HCT116 (cell line): ENCODE measurements at regions not wholly inside any gene's neighbourhood (a gene's known extent, or its start where the extent isn't known, plus 50 kb on each side); places are given as distances from the start of the nearest gene placed in this dataset.

Experiments used
- CEBPB ChIP-seq: IDR thresholded peaks from 2 replicates; pipeline ENCODE4 v1.6.1; 2012; ENCODE audit warnings: low read depth
- EGR1 ChIP-seq: IDR thresholded peaks from 2 replicates; pipeline ENCODE4 v1.6.1; 2012; ENCODE audit warnings: low read depth
- EZH2 ChIP-seq: fragments of 200-600 bp; sonication (generic); IDR thresholded peaks from 2 replicates; pipeline ENCODE4 v1.6.1; 2017; ENCODE audit warnings: antibody characterized with exemption, mixed run types
- EZH2phosphoT487 ChIP-seq: fragments of 200-600 bp; IDR thresholded peaks from 2 replicates; pipeline ENCODE4 v1.6.1; 2018; ENCODE audit warnings: antibody characterized with exemption, borderline replicate concordance
- JUND ChIP-seq: IDR thresholded peaks from 2 replicates; pipeline ENCODE4 v1.6.1; 2012
- POLR2A ChIP-seq: IDR thresholded peaks from 2 replicates; pipeline ENCODE4 v1.7.0; 2011; ENCODE audit warnings: borderline replicate concordance; ENCODE audit not compliant: insufficient read depth, insufficient read length; ENCODE audit errors: extremely low read depth
- POLR2AphosphoS5 ChIP-seq: IDR thresholded peaks from 2 replicates; pipeline ENCODE4 v1.6.1; 2011; ENCODE audit warnings: mild to moderate bottlenecking, low read depth, low read length, moderate library complexity
- RAD21 ChIP-seq: IDR thresholded peaks from 2 replicates; pipeline ENCODE4 v1.6.1; 2012; ENCODE audit warnings: low read depth, mild to moderate bottlenecking
- SRF ChIP-seq: IDR thresholded peaks from 2 replicates; pipeline ENCODE4 v1.6.1; 2012; ENCODE audit warnings: low read depth
- TCF7L2 ChIP-seq: IDR thresholded peaks from 2 replicates; pipeline ENCODE4 v1.7.0; 2011; ENCODE audit warnings: borderline replicate concordance, inconsistent platforms; ENCODE audit not compliant: insufficient read depth, insufficient read length; ENCODE audit errors: extremely low read depth
- YY1 ChIP-seq: IDR thresholded peaks from 2 replicates; pipeline ENCODE4 v1.6.1; 2011; ENCODE audit warnings: low read length, low read depth, moderate library complexity, mild to moderate bottlenecking; ENCODE audit not compliant: insufficient replicate concordance; ENCODE audit errors: extremely low read depth
- ZFX ChIP-seq: fragments of 450-650 bp; IDR thresholded peaks from 2 replicates; pipeline ENCODE4 v1.6.1; 2017
- TF ChIP-seq, protein P1 (sequence below), 3 experiments: fragments of 200-600 bp in 1 of 3; sonication (generic) in 1 of 3; IDR thresholded peaks in 2 of 3; conservative IDR thresholded peaks in 1 of 3; 2 replicates each; pipeline ENCODE4 v1.5.1; 2012 to 2017; ENCODE audit warnings: low read depth in 2 of 3, low read length in 2 of 3, antibody characterized with exemption in 1 of 3, borderline replicate concordance in 1 of 3, control low read depth in 1 of 3, mild to moderate bottlenecking in 1 of 3, mixed read lengths in 1 of 3, mixed run types in 1 of 3, moderate library complexity in 1 of 3; ENCODE audit not compliant: insufficient read depth in 1 of 3
- TF ChIP-seq, protein P2 (sequence below): IDR thresholded peaks from 2 replicates; pipeline ENCODE4 v1.6.1; 2012

- TF ChIP-seq SRF: no peak
- TF ChIP-seq, protein P1, sequence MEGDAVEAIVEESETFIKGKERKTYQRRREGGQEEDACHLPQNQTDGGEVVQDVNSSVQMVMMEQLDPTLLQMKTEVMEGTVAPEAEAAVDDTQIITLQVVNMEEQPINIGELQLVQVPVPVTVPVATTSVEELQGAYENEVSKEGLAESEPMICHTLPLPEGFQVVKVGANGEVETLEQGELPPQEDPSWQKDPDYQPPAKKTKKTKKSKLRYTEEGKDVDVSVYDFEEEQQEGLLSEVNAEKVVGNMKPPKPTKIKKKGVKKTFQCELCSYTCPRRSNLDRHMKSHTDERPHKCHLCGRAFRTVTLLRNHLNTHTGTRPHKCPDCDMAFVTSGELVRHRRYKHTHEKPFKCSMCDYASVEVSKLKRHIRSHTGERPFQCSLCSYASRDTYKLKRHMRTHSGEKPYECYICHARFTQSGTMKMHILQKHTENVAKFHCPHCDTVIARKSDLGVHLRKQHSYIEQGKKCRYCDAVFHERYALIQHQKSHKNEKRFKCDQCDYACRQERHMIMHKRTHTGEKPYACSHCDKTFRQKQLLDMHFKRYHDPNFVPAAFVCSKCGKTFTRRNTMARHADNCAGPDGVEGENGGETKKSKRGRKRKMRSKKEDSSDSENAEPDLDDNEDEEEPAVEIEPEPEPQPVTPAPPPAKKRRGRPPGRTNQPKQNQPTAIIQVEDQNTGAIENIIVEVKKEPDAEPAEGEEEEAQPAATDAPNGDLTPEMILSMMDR (IDR thresholded peaks at IDR 0.05 in 2 of 3, conservative IDR thresholded peaks at IDR 0.05 in 1 of 3; ENCODE audit: borderline replicate concordance in 1 of 3, insufficient read depth in 1 of 3, low read depth in 2 of 3, low read length in 2 of 3): no peak
- no peak for TF ChIP-seq JUND
- TF ChIP-seq CEBPB: no peak
- TF ChIP-seq YY1: no peak
- no peak for TF ChIP-seq POLR2A
- no peak for TF ChIP-seq ZFX
- TF ChIP-seq RAD21: no peak
- TF ChIP-seq POLR2AphosphoS5: no peak
- TF ChIP-seq EZH2: no peak
- TF ChIP-seq EZH2phosphoT487: no peak
- no peak for TF ChIP-seq EGR1
- TF ChIP-seq, protein P2, sequence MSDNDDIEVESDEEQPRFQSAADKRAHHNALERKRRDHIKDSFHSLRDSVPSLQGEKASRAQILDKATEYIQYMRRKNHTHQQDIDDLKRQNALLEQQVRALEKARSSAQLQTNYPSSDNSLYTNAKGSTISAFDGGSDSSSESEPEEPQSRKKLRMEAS: no peak
- no peak for TF ChIP-seq TCF7L2
Measured at GRCh38 chr6:166726201-166726600, 99.2 kb upstream of the RPS6KA2 start.
